Uterus (tissue), 3 donors: ENCODE measurements at regions not wholly inside any gene's neighbourhood (a gene's known extent, or its start where the extent isn't known, plus 50 kb on each side); places are given as distances from the start of the nearest gene placed in this dataset.
A peak's percentile ranks its signal among the peaks of the same experiment; 100 is the strongest.
"Not testable (repeated sequence)": the region's sequence is repeated elsewhere in the genome, so short reads cannot be mapped to it uniquely, and the experiment has no call there.

Source experiments
- DNase-seq, 2 donors: peaks; one replicate each; pipeline ENCODE4 v3.0.0-alpha.2; 2019 to 2020
- H3K27ac ChIP-seq, 2 donors: fragments of 200-600 bp; sonication (generic); 1 replicate in 1 of 2; 2 replicates in 1 of 2; pipeline ENCODE4 v1.5.1; 2016 to 2018
- H3K27me3 ChIP-seq, 2 donors: fragments of 200-600 bp; sonication (generic); one replicate each; pipeline ENCODE4 v1.5.1; 2018 to 2019; ENCODE audit warnings: control low read depth in 1 of 2
- H3K36me3 ChIP-seq, 2 donors: fragments of 200-600 bp; sonication (generic); one replicate each; pipeline ENCODE4 v1.5.1; 2019; ENCODE audit warnings: control low read depth in 1 of 2
- H3K4me1 ChIP-seq, 2 donors: fragments of 200-600 bp; sonication (generic); one replicate each; pipeline ENCODE4 v1.5.1; 2018 to 2019; ENCODE audit warnings: control low read depth in 1 of 2
- H3K4me3 ChIP-seq, 2 donors: fragments of 200-600 bp; sonication (generic); 1 replicate in 1 of 2; 2 replicates in 1 of 2; pipeline ENCODE4 v1.5.1; 2018 to 2019; ENCODE audit warnings: mild to moderate bottlenecking in 1 of 2
- H3K9me3 ChIP-seq, 2 donors: fragments of 200-600 bp; sonication (generic); one replicate each; pipeline ENCODE4 v1.5.1; 2019; ENCODE audit warnings: control low read depth in 1 of 2
- POLR2A ChIP-seq, 2 donors: fragments of 450-650 bp; IDR thresholded peaks; one replicate each; pipeline ENCODE4 v1.6.1; 2016; ENCODE audit warnings: antibody characterized with exemption in 2 of 2, mild to moderate bottlenecking in 1 of 2, moderate library complexity in 1 of 2
- intact Hi-C: fragments of 100-400 bp; cut with DNase I; formaldehyde crosslinking; loops from one replicate; pipeline ENCODE4 v1.15.1; 2023; ENCODE audit warnings: low total_unique reads
- TF ChIP-seq, protein P1 (sequence below), 4 experiments: fragments of 200-600 bp in 2 of 4; fragments of 450-650 bp in 2 of 4; sonication (generic) in 2 of 4; IDR thresholded peaks; one replicate each; pipeline ENCODE4 v1.5.1; 2016 to 2019; ENCODE audit warnings: antibody characterized with exemption in 4 of 4, mild to moderate bottlenecking in 2 of 4, moderate library complexity in 1 of 4
- donor health status: DM: yes; HTN: yes; CAD: no.

GRCh38 chr15:30794388-30794787 is 109.3 kb upstream of the FAN1 start:
- no peak for DNase-seq
- no peaks in the 10 kb centered on the region for H3K9me3 ChIP-seq
- H3K27ac ChIP-seq: no peak overlapping the region
- no peaks in the 10 kb centered on the region for H3K27me3 ChIP-seq
- intact Hi-C loops: no loop called here
- no peaks in the 10 kb centered on the region for H3K4me1 ChIP-seq
- no peak overlapping the region for H3K4me3 ChIP-seq
- TF ChIP-seq, protein P1, sequence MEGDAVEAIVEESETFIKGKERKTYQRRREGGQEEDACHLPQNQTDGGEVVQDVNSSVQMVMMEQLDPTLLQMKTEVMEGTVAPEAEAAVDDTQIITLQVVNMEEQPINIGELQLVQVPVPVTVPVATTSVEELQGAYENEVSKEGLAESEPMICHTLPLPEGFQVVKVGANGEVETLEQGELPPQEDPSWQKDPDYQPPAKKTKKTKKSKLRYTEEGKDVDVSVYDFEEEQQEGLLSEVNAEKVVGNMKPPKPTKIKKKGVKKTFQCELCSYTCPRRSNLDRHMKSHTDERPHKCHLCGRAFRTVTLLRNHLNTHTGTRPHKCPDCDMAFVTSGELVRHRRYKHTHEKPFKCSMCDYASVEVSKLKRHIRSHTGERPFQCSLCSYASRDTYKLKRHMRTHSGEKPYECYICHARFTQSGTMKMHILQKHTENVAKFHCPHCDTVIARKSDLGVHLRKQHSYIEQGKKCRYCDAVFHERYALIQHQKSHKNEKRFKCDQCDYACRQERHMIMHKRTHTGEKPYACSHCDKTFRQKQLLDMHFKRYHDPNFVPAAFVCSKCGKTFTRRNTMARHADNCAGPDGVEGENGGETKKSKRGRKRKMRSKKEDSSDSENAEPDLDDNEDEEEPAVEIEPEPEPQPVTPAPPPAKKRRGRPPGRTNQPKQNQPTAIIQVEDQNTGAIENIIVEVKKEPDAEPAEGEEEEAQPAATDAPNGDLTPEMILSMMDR (IDR thresholded peaks at IDR 0.05): no peak
- no peak for TF ChIP-seq POLR2A (IDR thresholded peaks at IDR 0.05)
- H3K36me3 ChIP-seq: no peaks in the 10 kb centered on the region

DNA sequence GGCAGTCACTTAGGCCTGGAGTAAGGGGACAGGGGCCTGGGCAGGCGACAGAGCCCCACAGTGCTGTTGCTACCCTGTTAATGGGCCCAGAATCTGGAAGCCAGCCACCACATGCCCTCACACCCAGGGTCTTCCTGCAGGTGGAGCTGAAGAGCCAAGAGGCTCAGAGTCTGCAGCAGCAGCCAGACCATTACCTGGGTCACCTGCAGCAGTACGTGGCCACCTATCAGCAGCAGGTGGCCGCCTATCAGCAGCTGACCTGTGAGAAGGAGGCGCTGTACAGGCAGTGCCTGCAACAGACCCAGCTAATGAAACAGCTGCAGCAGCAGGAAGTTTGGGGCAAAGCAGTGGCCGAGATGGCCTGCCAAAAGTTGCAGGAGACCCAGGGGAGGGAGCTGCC is 104.2 kb upstream of the FAN1 start:
- H3K4me1 ChIP-seq, intact Hi-C loops, H3K4me3 ChIP-seq, H3K27me3 ChIP-seq, DNase-seq, H3K36me3 ChIP-seq, H3K27ac ChIP-seq, H3K9me3 ChIP-seq: not testable (repeated sequence)

GRCh38 chr15:30801140-30801895 is 102.4 kb upstream of the FAN1 start:
- H3K36me3 ChIP-seq, H3K9me3 ChIP-seq, H3K27ac ChIP-seq, H3K27me3 ChIP-seq, intact Hi-C loops, DNase-seq, H3K4me3 ChIP-seq, H3K4me1 ChIP-seq: not testable (repeated sequence)
- TF ChIP-seq, protein P1 (IDR thresholded peaks at IDR 0.05): peak in 1 of 4 experiments; percentile 13

GRCh38 chr15:30802001-30802400 is 101.7 kb upstream of the FAN1 start:
- DNase-seq, H3K4me1 ChIP-seq, H3K36me3 ChIP-seq, H3K27ac ChIP-seq, H3K27me3 ChIP-seq, intact Hi-C loops, H3K9me3 ChIP-seq, H3K4me3 ChIP-seq: not testable (repeated sequence)

DNA sequence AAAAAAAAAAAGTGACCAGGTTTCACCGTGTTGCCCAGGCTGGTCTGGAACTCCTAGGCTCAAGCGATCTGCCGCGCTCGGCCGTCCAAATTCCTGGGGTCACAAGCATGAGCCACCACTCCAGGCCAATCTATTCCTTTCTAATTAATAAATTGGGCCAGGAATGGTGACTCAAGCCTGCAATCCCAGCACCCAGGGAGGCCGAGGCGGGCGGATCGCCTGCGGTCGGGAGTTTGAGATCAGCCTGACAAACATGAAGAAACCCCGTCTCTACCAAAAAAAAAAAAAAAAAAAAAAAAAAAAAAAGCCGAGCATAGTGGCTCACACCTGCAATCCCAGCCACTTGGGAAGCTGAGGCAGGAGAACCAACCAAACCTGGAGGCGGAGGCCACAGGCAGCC is 100.0 kb upstream of the FAN1 start:
- H3K4me3 ChIP-seq, H3K4me1 ChIP-seq, H3K27me3 ChIP-seq, DNase-seq, H3K9me3 ChIP-seq, intact Hi-C loops, H3K27ac ChIP-seq, H3K36me3 ChIP-seq: not testable (repeated sequence)

DNA sequence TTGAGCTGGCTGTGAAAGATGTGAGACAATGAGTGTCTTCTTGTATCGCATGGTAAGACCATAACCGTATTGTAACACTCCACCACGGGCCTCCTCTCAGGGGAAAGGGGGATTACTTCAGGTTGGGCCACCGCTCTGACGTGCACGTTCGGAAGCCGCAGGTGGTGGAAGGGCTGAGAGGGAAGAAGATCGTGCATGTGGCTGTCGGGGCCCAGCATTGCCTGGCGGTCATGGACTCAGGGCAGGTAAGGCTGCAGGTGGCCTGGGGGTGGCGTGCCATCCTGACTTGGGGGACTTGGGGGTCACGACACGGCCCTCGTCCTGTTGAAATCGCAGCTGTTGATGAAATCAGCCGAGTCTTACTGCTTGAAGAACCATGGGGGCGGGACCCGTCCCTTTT is 87.3 kb upstream of the FAN1 start:
- no peaks in the 10 kb centered on the region for H3K36me3 ChIP-seq
- TF ChIP-seq, protein P1 (IDR thresholded peaks at IDR 0.05): no peak
- no peak for TF ChIP-seq POLR2A (IDR thresholded peaks at IDR 0.05)
- intact Hi-C loops: no loop called here
- no peaks in the 10 kb centered on the region for H3K9me3 ChIP-seq
- no peaks in the 10 kb centered on the region for H3K4me1 ChIP-seq
- no peak overlapping the region for H3K4me3 ChIP-seq
- no peaks in the 10 kb centered on the region for H3K27me3 ChIP-seq
- H3K27ac ChIP-seq: no peak overlapping the region
- no peak for DNase-seq

DNA sequence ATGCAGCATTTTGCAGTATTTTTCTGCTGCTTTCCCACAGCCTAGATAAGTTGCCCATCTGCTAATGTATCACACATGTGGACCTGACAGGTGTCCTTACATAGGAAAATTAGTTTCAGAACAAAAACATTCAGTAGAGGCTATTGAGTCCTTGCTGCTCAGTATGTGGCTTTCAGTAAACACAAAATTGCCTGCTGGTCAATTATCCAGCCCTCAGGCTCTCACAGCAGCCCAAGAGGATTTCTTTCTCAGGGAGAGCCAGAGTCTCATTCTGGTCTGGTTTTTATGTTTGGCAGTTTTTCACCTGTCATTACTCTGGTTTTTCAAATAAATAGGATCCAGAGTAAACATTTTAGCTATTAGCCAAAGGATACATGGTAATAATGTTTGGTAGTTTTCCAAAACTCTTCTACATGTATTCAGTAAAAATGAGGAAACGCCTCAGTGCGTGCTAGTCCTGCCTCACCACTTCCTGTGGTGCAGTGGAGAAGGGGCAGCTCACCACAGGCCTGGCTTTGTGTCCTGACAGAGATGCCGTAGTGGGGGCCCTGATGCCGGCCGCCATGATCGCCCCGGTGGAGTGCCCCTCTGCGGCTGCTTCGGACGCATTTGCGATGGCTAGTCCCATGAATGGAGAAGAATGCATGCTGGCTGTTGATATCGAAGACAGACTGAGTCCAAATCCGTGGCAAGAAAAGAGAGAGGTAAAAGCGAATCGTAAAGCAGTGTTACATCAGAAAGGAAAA is 80.5 kb upstream of the FAN1 start:
- intact Hi-C loops, H3K9me3 ChIP-seq, H3K36me3 ChIP-seq, DNase-seq, H3K4me1 ChIP-seq, H3K4me3 ChIP-seq, H3K27me3 ChIP-seq, H3K27ac ChIP-seq: not testable (repeated sequence)
